Trophoblast cell (in vitro differentiated cells and primary cell): ENCODE measurements at regions not wholly inside any gene's neighbourhood (a gene's known extent, or its start where the extent isn't known, plus 50 kb on each side); places are given as distances from the start of the nearest gene placed in this dataset.

Source experiments
- DNase-seq, 2 donors: peaks; one replicate each; pipeline ENCODE4 v3.0.0-alpha.2; 2016
- H2AFZ ChIP-seq: 2 replicates; pipeline ENCODE4 v1.6.1; 2013; ENCODE audit warnings: low read length, moderate library complexity, mild to moderate bottlenecking; ENCODE audit not compliant: insufficient read depth, poor library complexity
- H2AK5ac ChIP-seq: 2 replicates; pipeline ENCODE4 v1.6.1; 2013; ENCODE audit warnings: mild to moderate bottlenecking, low read length
- H2BK120ac ChIP-seq: 2 replicates; pipeline ENCODE4 v1.6.1; 2013; ENCODE audit warnings: low read length, mild to moderate bottlenecking, moderate library complexity; ENCODE audit not compliant: insufficient read depth, poor library complexity
- H2BK12ac ChIP-seq: 2 replicates; pipeline ENCODE4 v1.6.1; 2013; ENCODE audit warnings: mild to moderate bottlenecking, low read length, moderate library complexity
- H2BK5ac ChIP-seq: 2 replicates; pipeline ENCODE4 v1.6.1; 2013; ENCODE audit warnings: low read length, low read depth, moderate library complexity, mild to moderate bottlenecking; ENCODE audit not compliant: poor library complexity
- H3K14ac ChIP-seq: 2 replicates; pipeline ENCODE4 v1.6.1; 2013; ENCODE audit warnings: mild to moderate bottlenecking, low read length
- H3K18ac ChIP-seq: 2 replicates; pipeline ENCODE4 v1.6.1; 2013; ENCODE audit warnings: mild to moderate bottlenecking, low read length
- H3K23ac ChIP-seq: 2 replicates; pipeline ENCODE4 v1.6.1; 2013; ENCODE audit warnings: low read length
- H3K27ac ChIP-seq: 2 replicates; pipeline ENCODE4 v1.5.1; 2013; ENCODE audit warnings: low read depth, mild to moderate bottlenecking, inconsistent platforms, low read length, moderate library complexity
- H3K27me3 ChIP-seq: 2 replicates; pipeline ENCODE4 v1.6.1; 2013; ENCODE audit warnings: inconsistent platforms, mild to moderate bottlenecking, low read length, moderate library complexity; ENCODE audit not compliant: insufficient read depth
- H3K36me3 ChIP-seq, 2 experiments: 1 replicate in 1 of 2; 2 replicates in 1 of 2; pipeline ENCODE4 v1.6.1; 2013; ENCODE audit warnings: low read length in 2 of 2, mild to moderate bottlenecking in 2 of 2, moderate library complexity in 1 of 2; ENCODE audit not compliant: insufficient read depth in 2 of 2, control insufficient read depth in 1 of 2
- H3K4ac ChIP-seq: 2 replicates; pipeline ENCODE4 v1.6.1; 2013; ENCODE audit warnings: low read depth, mild to moderate bottlenecking, low read length, moderate library complexity
- H3K4me1 ChIP-seq, 2 experiments: 1 replicate in 1 of 2; 2 replicates in 1 of 2; pipeline ENCODE4 v1.6.1; 2013; ENCODE audit warnings: low read length in 2 of 2, mild to moderate bottlenecking in 2 of 2, moderate library complexity in 1 of 2; ENCODE audit not compliant: insufficient read depth in 2 of 2, control insufficient read depth in 1 of 2
- H3K4me2 ChIP-seq: 2 replicates; pipeline ENCODE4 v1.6.1; 2013; ENCODE audit warnings: inconsistent platforms, mild to moderate bottlenecking, low read length, moderate library complexity
- H3K4me3 ChIP-seq: 2 replicates; pipeline ENCODE4 v1.5.1; 2013; ENCODE audit warnings: mild to moderate bottlenecking, low read depth, low read length, inconsistent platforms
- H3K79me1 ChIP-seq: one replicate; pipeline ENCODE4 v1.6.1; 2013; ENCODE audit warnings: low read length
- H3K79me2 ChIP-seq: 2 replicates; pipeline ENCODE4 v1.6.1; 2013; ENCODE audit warnings: low read length, mild to moderate bottlenecking; ENCODE audit not compliant: control insufficient read depth, insufficient read depth, poor library complexity
- H3K9ac ChIP-seq: 2 replicates; pipeline ENCODE4 v1.6.1; 2013; ENCODE audit warnings: mild to moderate bottlenecking, low read length
- H3K9me3 ChIP-seq: 2 replicates; pipeline ENCODE4 v1.6.1; 2013; ENCODE audit warnings: low read depth, mild to moderate bottlenecking, control low read depth, inconsistent platforms, low read length; ENCODE audit not compliant: insufficient read depth
- H4K12ac ChIP-seq: 2 replicates; pipeline ENCODE4 v1.6.1; 2013; ENCODE audit warnings: low read depth, mild to moderate bottlenecking, low read length, moderate library complexity
- H4K8ac ChIP-seq: 2 replicates; pipeline ENCODE4 v1.6.1; 2013; ENCODE audit warnings: low read depth, mild to moderate bottlenecking, low read length, moderate library complexity
- H4K91ac ChIP-seq: one replicate; pipeline ENCODE4 v1.6.1; 2013; ENCODE audit warnings: low read depth, mild to moderate bottlenecking, low read length, moderate library complexity
- WGBS: extraction: QIAGEN DNeasy Blood & Tissue Kit; methylation state at CpG from one replicate; pipeline ENCODE4 v1.1.7; 2013; ENCODE audit warnings: missing lambda C conversion rate; ENCODE audit not compliant: insufficient read length, insufficient coverage; ENCODE audit errors: extremely low coverage; 5-methylcytosine and 5-hydroxymethylcytosine counted together

GRCh38 chr10:61841338-61841875 lies 60.1 kb upstream of the ARID5B start:
- no peak overlapping the region for H3K23ac ChIP-seq

GRCh38 chr10:61842755-61843497 lies 58.6 kb upstream of the ARID5B start:
- Histone ChIP-seq H4K91ac (no peak overlapping the region), H3K23ac (no peak overlapping the region), H3K4me3 (no peak overlapping the region), H3K79me1 (peaks cover 3% of the 10 kb centered on the region), H3K18ac (no peak overlapping the region), H4K8ac (no peak overlapping the region), H2BK5ac (no peak overlapping the region), H3K9me3 (no peaks in the 10 kb centered on the region), H2BK120ac (no peak overlapping the region), H3K27me3 (no peaks in the 10 kb centered on the region), H3K27ac (no peak overlapping the region), H3K9ac (no peak overlapping the region), H3K4me2 (no peak overlapping the region), H2BK12ac (no peak overlapping the region), H4K12ac (no peak overlapping the region), H3K14ac (no peak overlapping the region), H2AFZ (no peak overlapping the region), H3K36me3 (no peaks in the 10 kb centered on the region), H3K4me1 (peaks cover 0 to 2% of the 10 kb centered on the region in 2 experiments), H3K79me2 (no peaks in the 10 kb centered on the region), H2AK5ac (no peak overlapping the region), H3K4ac (no peak overlapping the region)
- WGBS = no CpG with 5 or more reads among the region's 4 CpGs
- no peak for DNase-seq

More at GRCh38 chr10:61841338-61841875, 60.1 kb upstream of the ARID5B start:
- no peak overlapping the region for H3K9ac ChIP-seq
- H3K4me2 ChIP-seq = no peak overlapping the region
- H4K12ac ChIP-seq = no peak overlapping the region
- no peak overlapping the region for H2AFZ ChIP-seq
- no peak overlapping the region for H3K18ac ChIP-seq
- H2BK5ac ChIP-seq = no peak overlapping the region
- H3K27ac ChIP-seq = no peak overlapping the region
- no peaks in the 10 kb centered on the region for H3K27me3 ChIP-seq
- peaks cover 0 to 3% of the 10 kb centered on the region in 2 experiments for H3K4me1 ChIP-seq
- no peak overlapping the region for H3K14ac ChIP-seq
- H2BK12ac ChIP-seq = no peak overlapping the region
- H2AK5ac ChIP-seq = no peak overlapping the region
- H2BK120ac ChIP-seq = no peak overlapping the region
- no peak overlapping the region for H4K91ac ChIP-seq
- H3K9me3 ChIP-seq = no peaks in the 10 kb centered on the region
- no peak overlapping the region for H4K8ac ChIP-seq
- peak in 1 of 2 donors; percentile 37 for DNase-seq
- H3K79me2 ChIP-seq = no peaks in the 10 kb centered on the region
- no peaks in the 10 kb centered on the region for H3K36me3 ChIP-seq
- no peak overlapping the region for H3K4me3 ChIP-seq
- peaks cover 3% of the 10 kb centered on the region for H3K79me1 ChIP-seq
- H3K4ac ChIP-seq = no peak overlapping the region

DNA sequence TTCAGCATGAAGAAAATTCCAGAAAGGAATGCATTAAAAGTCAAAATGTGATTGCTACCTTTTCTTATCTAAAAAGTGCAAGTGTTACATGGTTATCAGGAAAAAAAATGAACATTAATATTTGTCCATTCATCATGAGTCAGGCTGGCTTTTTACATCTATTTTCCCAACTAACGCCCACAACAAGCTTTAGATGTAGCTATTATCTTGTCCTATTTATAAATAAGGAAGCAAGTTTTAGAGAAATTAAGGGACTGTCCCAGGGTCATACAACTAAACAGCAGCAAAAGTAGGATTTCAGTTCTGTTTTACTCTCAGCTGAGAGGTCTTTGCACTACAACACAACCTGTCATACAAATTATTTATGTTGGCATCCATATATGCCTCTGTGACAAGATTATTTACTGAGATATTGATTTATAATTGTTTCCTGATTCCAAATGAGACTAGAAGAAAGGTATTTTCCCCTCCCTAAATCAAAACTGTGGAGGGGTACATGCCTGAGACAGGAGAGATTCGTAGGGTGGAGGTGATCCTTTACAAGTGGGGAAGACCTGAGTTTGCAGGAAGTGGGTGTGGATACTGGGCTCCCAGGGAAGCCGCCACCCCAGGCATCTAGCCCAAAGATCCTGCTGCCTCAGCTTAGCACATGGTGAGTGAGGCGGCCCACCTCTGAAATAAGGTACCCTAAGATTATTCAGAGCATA lies 57.2 kb upstream of the ARID5B start:
- Histone ChIP-seq H3K4me3 (no peak overlapping the region), H2BK120ac (no peak overlapping the region), H3K4me1 (no peaks in the 10 kb centered on the region), H3K4ac (no peak overlapping the region), H3K23ac (no peak overlapping the region), H2AK5ac (no peak overlapping the region), H3K4me2 (no peak overlapping the region), H3K9me3 (no peaks in the 10 kb centered on the region), H3K79me2 (no peaks in the 10 kb centered on the region), H3K36me3 (no peaks in the 10 kb centered on the region), H2BK5ac (no peak overlapping the region), H3K79me1 (no peaks in the 10 kb centered on the region), H2AFZ (no peak overlapping the region), H3K18ac (no peak overlapping the region), H3K27me3 (no peaks in the 10 kb centered on the region), H4K91ac (no peak overlapping the region), H3K14ac (no peak overlapping the region), H4K8ac (no peak overlapping the region), H4K12ac (no peak overlapping the region), H2BK12ac (no peak overlapping the region), H3K27ac (no peak overlapping the region), H3K9ac (no peak overlapping the region)
- WGBS = no CpG with 5 or more reads among the region's 4 CpGs
- DNase-seq = no peak

DNA sequence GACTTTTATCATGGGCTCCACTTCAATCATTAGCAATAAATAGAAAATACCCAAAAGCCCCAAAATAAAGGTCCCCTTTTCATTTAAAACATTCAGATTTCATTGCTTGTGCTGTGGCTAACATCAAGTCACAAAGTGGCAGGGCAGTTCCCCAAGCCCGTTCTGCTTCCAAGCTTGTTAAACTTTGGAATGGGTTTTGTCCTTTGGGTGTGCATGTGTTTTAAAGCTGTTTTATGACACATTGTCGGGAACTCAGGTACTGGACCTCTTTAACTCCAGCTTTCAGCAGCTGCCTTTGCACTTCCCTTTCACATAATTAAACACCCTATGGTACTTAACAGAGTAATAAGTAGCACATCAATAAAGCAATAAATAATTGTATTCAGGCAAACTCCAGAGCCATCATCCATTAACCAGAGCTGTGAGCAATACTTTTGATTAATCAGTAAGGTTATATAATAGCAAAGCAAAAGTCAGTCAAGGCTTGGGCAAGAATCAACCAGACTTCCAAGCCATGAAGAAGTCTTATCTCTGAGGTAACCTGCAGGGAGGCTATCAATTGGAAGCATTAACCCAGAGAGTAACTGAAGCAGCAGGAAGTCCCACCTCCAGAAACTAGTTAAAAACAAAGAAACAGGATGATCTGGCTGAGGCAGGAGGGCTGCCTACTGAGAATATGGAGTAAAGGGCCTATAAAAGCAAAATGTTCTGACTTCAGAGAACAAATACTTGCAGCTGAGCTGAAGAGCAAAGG lies 56.1 kb upstream of the ARID5B start:
- H4K12ac ChIP-seq = no peak overlapping the region
- H3K79me1 ChIP-seq = no peaks in the 10 kb centered on the region
- H2BK120ac ChIP-seq = no peak overlapping the region
- H2AK5ac ChIP-seq = no peak overlapping the region
- no peak for DNase-seq
- no peaks in the 10 kb centered on the region for H3K27me3 ChIP-seq
- no peak overlapping the region for H3K4me3 ChIP-seq
- no peak overlapping the region for H3K14ac ChIP-seq
- H3K27ac ChIP-seq = no peak overlapping the region
- no peaks in the 10 kb centered on the region for H3K79me2 ChIP-seq
- H4K91ac ChIP-seq = no peak overlapping the region
- H4K8ac ChIP-seq = no peak overlapping the region
- H2BK12ac ChIP-seq = no peak overlapping the region
- H3K4me2 ChIP-seq = no peak overlapping the region
- H3K9me3 ChIP-seq = no peaks in the 10 kb centered on the region
- H3K4me1 ChIP-seq = no peaks in the 10 kb centered on the region
- H3K23ac ChIP-seq = no peak overlapping the region
- H2BK5ac ChIP-seq = no peak overlapping the region
- no peak overlapping the region for H3K4ac ChIP-seq
- H3K18ac ChIP-seq = no peak overlapping the region
- H3K36me3 ChIP-seq = no peaks in the 10 kb centered on the region
- no CpG with 5 or more reads among the region's 2 CpGs for WGBS
- no peak overlapping the region for H2AFZ ChIP-seq
- H3K9ac ChIP-seq = no peak overlapping the region
